Esophagus muscularis mucosa (tissue), 3 donors: ENCODE measurements at regions not wholly inside any gene's neighbourhood (a gene's known extent, or its start where the extent isn't known, plus 50 kb on each side); places are given as distances from the start of the nearest gene placed in this dataset.

Experiments used
- CTCF ChIP-seq, 3 experiments: fragments of 200-600 bp in 2 of 3; fragments of 450-650 bp in 1 of 3; sonication (generic) in 2 of 3; IDR thresholded peaks; one replicate each; pipeline ENCODE4 v1.5.1; 2017 to 2019; ENCODE audit warnings: antibody characterized with exemption in 3 of 3, mild to moderate bottlenecking in 2 of 3, moderate library complexity in 1 of 3
- POLR2A ChIP-seq: fragments of 450-650 bp; IDR thresholded peaks from one replicate; pipeline ENCODE4 v1.6.1; 2017; ENCODE audit warnings: antibody characterized with exemption, moderate library complexity, mild to moderate bottlenecking, low read depth

- TF ChIP-seq POLR2A (no peak), CTCF (IDR thresholded peaks at IDR 0.05) (no peak)
Measured at GRCh38 chr7:98761225-98761624, 108.6 kb downstream of the TMEM130 start.
